ENCODE measurements at regions not wholly inside any gene's neighbourhood (a gene's known extent, or its start where the extent isn't known, plus 50 kb on each side); places are given as distances from the start of the nearest gene placed in this dataset.

GRCh38 chr6:168247443-168248147, 72.0 kb downstream of the DACT2 start:
- TF ChIP-seq, protein P1, sequence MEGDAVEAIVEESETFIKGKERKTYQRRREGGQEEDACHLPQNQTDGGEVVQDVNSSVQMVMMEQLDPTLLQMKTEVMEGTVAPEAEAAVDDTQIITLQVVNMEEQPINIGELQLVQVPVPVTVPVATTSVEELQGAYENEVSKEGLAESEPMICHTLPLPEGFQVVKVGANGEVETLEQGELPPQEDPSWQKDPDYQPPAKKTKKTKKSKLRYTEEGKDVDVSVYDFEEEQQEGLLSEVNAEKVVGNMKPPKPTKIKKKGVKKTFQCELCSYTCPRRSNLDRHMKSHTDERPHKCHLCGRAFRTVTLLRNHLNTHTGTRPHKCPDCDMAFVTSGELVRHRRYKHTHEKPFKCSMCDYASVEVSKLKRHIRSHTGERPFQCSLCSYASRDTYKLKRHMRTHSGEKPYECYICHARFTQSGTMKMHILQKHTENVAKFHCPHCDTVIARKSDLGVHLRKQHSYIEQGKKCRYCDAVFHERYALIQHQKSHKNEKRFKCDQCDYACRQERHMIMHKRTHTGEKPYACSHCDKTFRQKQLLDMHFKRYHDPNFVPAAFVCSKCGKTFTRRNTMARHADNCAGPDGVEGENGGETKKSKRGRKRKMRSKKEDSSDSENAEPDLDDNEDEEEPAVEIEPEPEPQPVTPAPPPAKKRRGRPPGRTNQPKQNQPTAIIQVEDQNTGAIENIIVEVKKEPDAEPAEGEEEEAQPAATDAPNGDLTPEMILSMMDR (optimal IDR thresholded peaks at IDR 0.05 in 1 of 3, IDR thresholded peaks at IDR 0.05 in 1 of 3, conservative IDR thresholded peaks at IDR 0.05 in 1 of 3; ENCODE audit: extremely low read depth in 1 of 3, insufficient read depth in 2 of 3, low read length in 3 of 3), result no peak
- no peak for TF ChIP-seq EZH2 (IDR thresholded peaks at IDR 0.05; ENCODE audit: low read length)
